ENCODE measurements at regions not wholly inside any gene's neighbourhood (a gene's known extent, or its start where the extent isn't known, plus 50 kb on each side); places are given as distances from the start of the nearest gene placed in this dataset.
"Not testable (repeated sequence)": the region's sequence is repeated elsewhere in the genome, so short reads cannot be mapped to it uniquely, and the experiment has no call there.

DNA sequence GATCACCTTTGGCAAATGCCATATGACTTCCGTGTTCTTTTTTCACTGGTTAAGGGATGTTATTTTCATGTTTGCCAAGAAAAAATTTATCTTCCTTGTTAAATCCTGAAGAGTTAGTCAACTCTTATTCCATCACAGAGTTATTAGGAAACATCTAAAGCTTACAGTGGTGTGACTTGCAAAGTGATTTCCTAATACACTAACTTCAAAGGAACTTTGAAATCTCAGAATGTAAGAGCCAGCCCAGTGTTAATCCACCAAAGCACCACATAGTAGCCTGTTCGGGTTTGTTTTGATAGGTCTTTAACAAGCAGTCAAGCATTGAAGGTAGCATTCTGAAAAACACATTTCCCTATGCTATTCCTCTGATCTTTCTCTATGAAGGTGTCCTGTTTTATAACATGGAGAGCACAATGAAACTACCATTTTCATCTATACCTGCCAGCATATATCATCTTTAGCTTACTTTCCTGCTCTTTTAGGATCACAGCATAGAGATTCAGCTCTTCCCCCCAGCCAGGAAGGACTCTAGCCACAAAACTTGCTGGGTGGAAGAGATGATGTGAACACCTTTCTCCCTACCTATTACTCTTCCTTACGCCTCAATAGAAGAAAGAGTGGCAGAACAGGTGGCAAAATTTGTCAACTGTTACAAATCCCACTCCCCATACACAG, 82.4 kb upstream of the MAGI3 start:
- DNase-seq = no peak

- DNase-seq = not testable (repeated sequence)
Measured at GRCh38 chr1:113312651-113313050, 77.7 kb upstream of the MAGI3 start.

- no peak for DNase-seq
Measured at GRCh38 chr1:113314600-113314999, 75.7 kb upstream of the MAGI3 start.

GRCh38 chr1:113320272-113320671, 70.0 kb upstream of the MAGI3 start:
- DNase-seq = no peak

DNA sequence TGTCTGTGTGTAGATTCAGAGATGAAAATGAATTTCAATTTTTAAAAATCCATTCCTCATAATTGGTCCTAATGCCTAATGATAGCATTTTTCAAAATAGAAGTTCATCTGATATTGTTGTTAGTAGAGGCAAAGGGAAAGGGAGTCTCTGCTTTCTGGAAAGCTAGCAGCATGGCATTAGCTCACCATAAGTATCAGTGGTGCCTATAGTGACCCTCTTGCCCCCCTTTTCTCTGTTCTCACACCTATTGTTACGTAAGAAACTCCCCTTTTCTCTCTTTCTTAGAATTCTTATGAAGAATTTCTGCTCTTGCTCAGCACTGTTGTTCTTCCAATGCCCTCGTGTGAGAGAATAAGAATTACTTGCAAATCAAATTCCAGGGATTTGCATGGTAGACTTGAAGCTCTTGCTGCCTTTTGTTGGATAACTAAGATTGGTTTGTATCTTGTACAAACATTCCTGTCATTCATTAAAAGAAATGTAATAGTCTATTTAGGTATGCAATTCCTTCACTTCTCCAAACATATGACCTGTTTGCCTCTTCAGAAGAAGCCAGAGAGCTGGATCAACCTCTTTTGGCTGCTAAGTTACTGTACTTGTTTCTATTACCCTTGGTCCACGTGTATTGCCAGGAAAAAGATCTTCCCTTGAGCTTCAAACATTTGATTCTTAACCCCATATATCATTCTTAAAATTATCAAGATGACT, 69.2 kb upstream of the MAGI3 start:
- no peak for DNase-seq

DNA sequence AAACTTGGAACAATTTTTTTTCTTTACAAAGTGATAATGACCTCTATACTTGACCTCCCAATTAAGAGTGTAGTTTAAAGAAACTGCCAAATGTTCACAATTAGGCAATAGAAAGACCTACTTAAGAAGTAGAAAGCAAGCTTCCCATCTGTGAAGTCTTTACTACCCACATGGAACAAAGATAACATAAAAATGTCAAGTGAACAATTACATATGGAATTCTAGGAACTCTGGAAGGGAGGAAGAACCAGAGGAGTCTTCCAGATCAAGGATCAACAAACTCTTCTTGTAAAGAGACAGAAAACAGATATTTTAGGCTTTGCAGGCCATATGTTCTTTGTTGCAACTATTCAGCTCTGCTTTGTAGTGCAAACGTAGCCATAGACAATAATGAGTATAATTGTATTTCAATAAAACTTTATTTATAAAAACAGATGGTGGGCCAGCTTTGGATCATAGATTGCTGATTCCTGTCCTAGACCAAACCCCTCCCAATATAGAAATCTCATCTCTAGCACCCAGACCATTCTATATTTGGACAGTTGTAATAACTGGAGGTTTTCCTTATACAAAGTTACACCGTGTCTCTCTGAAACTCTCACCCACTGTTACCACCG, 68.4 kb upstream of the MAGI3 start:
- DNase-seq = no peak

DNA sequence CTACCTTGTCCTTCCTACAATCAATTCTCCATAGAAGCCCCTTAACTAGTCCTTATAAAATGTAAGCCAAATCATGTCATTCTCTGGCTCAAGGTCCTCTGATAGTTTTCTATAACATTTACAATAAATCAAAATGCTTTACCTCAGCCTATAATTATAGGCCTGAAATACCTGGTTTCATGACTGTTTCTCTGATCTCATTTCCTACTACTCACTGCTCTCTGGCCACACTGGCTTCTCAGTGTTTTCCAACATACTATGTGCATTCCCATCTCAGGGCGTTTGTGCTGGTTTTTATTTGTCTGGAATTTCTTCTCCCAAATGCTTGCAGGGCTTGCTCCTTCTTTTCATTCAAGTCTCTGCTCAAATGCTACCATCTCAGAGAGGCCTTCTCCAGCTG, 67.9 kb upstream of the MAGI3 start:
- DNase-seq = no peak

- no peak for DNase-seq
Measured at GRCh38 chr1:113325022-113325421, 65.3 kb upstream of the MAGI3 start.

DNA sequence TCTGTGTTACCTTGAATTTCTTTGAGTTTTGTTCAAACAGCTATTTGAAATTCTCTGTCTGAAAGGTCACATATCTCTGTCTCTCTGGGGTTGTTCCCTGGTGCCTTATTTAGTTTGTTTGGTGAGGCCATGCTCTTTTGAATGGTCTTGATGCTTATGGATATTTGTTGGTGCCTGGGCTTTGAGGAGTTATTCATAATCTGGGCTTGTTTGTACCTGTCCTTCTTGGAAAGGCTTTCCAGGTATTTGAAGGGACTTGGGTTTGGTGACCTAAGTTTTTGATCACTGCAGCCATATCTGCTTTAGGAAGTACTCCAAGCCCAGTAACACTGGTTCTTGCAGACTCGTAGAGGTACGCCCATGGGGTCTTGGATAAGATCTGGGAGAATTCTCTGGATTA, 63.3 kb upstream of the MAGI3 start:
- no peak for DNase-seq

GRCh38 chr1:113333056-113333455, 57.3 kb upstream of the MAGI3 start:
- DNase-seq = no peak

GRCh38 chr1:113340038-113340437, 50.3 kb upstream of the MAGI3 start:
- DNase-seq = no peak
